ENCODE measurements at regions not wholly inside any gene's neighbourhood (a gene's known extent, or its start where the extent isn't known, plus 50 kb on each side); places are given as distances from the start of the nearest gene placed in this dataset.

- no peak for DNase-seq (ENCODE audit: low read depth, low spot score)
- POLR2A ChIA-PET, result no interaction called here
- TF ChIP-seq CTCF (IDR thresholded peaks at IDR 0.05; ENCODE audit: insufficient read depth, low read length, missing control alignments), result no peak
- CTCF ChIA-PET, result no interaction called here
- no peak overlapping the region for H3K4me3 ChIP-seq (ENCODE audit: low read depth, low read length)
Observed at GRCh38 chr7:47215049-47215448, 366.9 kb downstream of the TNS3 start.

- no peak overlapping the region for H3K4me3 ChIP-seq (ENCODE audit: low read depth, low read length)
- TF ChIP-seq CTCF (IDR thresholded peaks at IDR 0.05; ENCODE audit: insufficient read depth, low read length, missing control alignments), result no peak
- POLR2A ChIA-PET, result no interaction called here
- DNase-seq (ENCODE audit: low read depth, low spot score), result no peak
- CTCF ChIA-PET, result no interaction called here
Observed at GRCh38 chr7:47213276-47213675, 368.6 kb downstream of the TNS3 start.

- TF ChIP-seq CTCF (IDR thresholded peaks at IDR 0.05; ENCODE audit: insufficient read depth, low read length, missing control alignments), result no peak
- POLR2A ChIA-PET, result no interaction called here
Observed at GRCh38 chr7:47211519-47211973, 370.4 kb downstream of the TNS3 start.

GRCh38 chr7:47210281-47210854, 371.5 kb downstream of the TNS3 start:
- POLR2A ChIA-PET, result no interaction called here
- CTCF ChIA-PET, result interaction anchor here (2.4 kb wide), 1 partner anchor 30 kb away, joined by 6 read pairs; no protein-coding TSS in a partner anchor
- no peak for TF ChIP-seq CTCF (IDR thresholded peaks at IDR 0.05; ENCODE audit: insufficient read depth, low read length, missing control alignments)
- DNase-seq (ENCODE audit: low read depth, low spot score), result no peak
- no peak overlapping the region for H3K4me3 ChIP-seq (ENCODE audit: low read depth, low read length)

More at GRCh38 chr7:47211519-47211973, 370.4 kb downstream of the TNS3 start:
- DNase-seq (ENCODE audit: low read depth, low spot score), result no peak
- CTCF ChIA-PET, result interaction anchor here (0.6 kb wide), 1 partner anchor 1180 kb away, joined by 4 read pairs; no protein-coding TSS in a partner anchor
- H3K4me3 ChIP-seq (ENCODE audit: low read depth, low read length), result no peak overlapping the region

GRCh38 chr7:47207956-47208355, 374.0 kb downstream of the TNS3 start:
- H3K4me3 ChIP-seq (ENCODE audit: low read depth, low read length), result no peak overlapping the region
- DNase-seq (ENCODE audit: low read depth, low spot score), result no peak
- ChIA-PET POLR2A (no interaction called here), CTCF (interaction anchor here (1.2 to 2.4 kb wide), 2 partner anchors 10 to 28 kb away, joined by 3 to 6 read pairs; no protein-coding TSS in a partner anchor)
- no peak for TF ChIP-seq CTCF (IDR thresholded peaks at IDR 0.05; ENCODE audit: insufficient read depth, low read length, missing control alignments)

- CTCF ChIA-PET, result no interaction called here
- H3K4me3 ChIP-seq (ENCODE audit: low read depth, low read length), result no peak overlapping the region
- no peak for DNase-seq (ENCODE audit: low read depth, low spot score)
- POLR2A ChIA-PET, result no interaction called here
- TF ChIP-seq CTCF (IDR thresholded peaks at IDR 0.05; ENCODE audit: insufficient read depth, low read length, missing control alignments), result no peak
Observed at GRCh38 chr7:47204709-47205108, 377.2 kb downstream of the TNS3 start.

Measured in AG04449 (cell line).